T-cell (primary cell): ENCODE measurements at regions not wholly inside any gene's neighbourhood (a gene's known extent, or its start where the extent isn't known, plus 50 kb on each side); places are given as distances from the start of the nearest gene placed in this dataset.

ENCODE experiments used
- ATAC-seq, 4 experiments: fragments of 200-7000 bp in 3 of 4; fragments of 150-1000 bp in 1 of 4; cut with Tn5 transposase; replicated peaks in 1 of 4; 1 replicate in 3 of 4; 2 replicates in 1 of 4; pipeline ENCODE4 v1.10.0; 2021; ENCODE audit warnings: moderate library complexity in 3 of 4, mild to moderate bottlenecking in 2 of 4, moderate number of reproducible peaks in 1 of 4
- CTCF ChIA-PET, 2 donors: fragments of 300-600 bp; sonication (Branson Sonifier 250); formaldehyde crosslinking; loops; one replicate each; lab custom pipeline; 2022; ENCODE audit warnings: antibody characterized with exemption in 2 of 2; lab: Charles Lee
- POLR2A ChIA-PET, 2 donors: fragments of 300-600 bp; sonication (Branson Sonifier 250); formaldehyde crosslinking; loops; one replicate each; lab custom pipeline; 2022; ENCODE audit warnings: antibody characterized with exemption in 2 of 2; lab: Charles Lee
- DNase-seq, 35 experiments: peaks; one replicate each; pipeline versions ENCODE4 v3.0.0 to v3.0.0-alpha.2; 2013 to 2023
- H3K27ac ChIP-seq: one replicate; pipeline ENCODE4 v1.5.1; 2013; ENCODE audit warnings: low read length
- H3K27me3 ChIP-seq, 2 experiments: replicated peaks in 1 of 2; 1 replicate in 1 of 2; 2 replicates in 1 of 2; pipeline versions ENCODE4 v1.6.1 to v1.7.0; 2013; ENCODE audit warnings: low read length in 1 of 2, mixed read lengths in 1 of 2; ENCODE audit not compliant: control insufficient read depth in 2 of 2, insufficient read depth in 2 of 2; ENCODE audit errors: extremely low read depth in 1 of 2
- H3K36me3 ChIP-seq, 2 donors: 1 replicate in 1 of 2; 2 replicates in 1 of 2; pipeline versions ENCODE4 v1.6.1 to v1.7.0; 2013; ENCODE audit warnings: low read length in 1 of 2; ENCODE audit not compliant: control insufficient read depth in 2 of 2, insufficient read depth in 1 of 2; ENCODE audit errors: extremely low read depth in 1 of 2
- H3K4me1 ChIP-seq, 2 experiments: 1 replicate in 1 of 2; 2 replicates in 1 of 2; pipeline versions ENCODE4 v1.6.1 to v1.7.0; 2013; ENCODE audit warnings: low read length in 2 of 2, mixed read lengths in 1 of 2; ENCODE audit not compliant: insufficient read depth in 2 of 2, control insufficient read depth in 1 of 2; ENCODE audit errors: extremely low read depth in 1 of 2
- H3K4me3 ChIP-seq, 2 donors: 1 replicate in 1 of 2; 2 replicates in 1 of 2; pipeline versions ENCODE4 v1.5.1 to v1.7.0; 2013; ENCODE audit warnings: mild to moderate bottlenecking in 2 of 2, low read length in 1 of 2, moderate library complexity in 1 of 2; ENCODE audit not compliant: control insufficient read depth in 1 of 2; ENCODE audit errors: extremely low read depth in 1 of 2
- H3K9me3 ChIP-seq: 2 replicates; pipeline ENCODE4 v1.7.0; 2013
- H3K27ac Mint-ChIP-seq, 2 donors: one replicate each; pipeline ENCODE4 v1.8.0; 2020 to 2021; ENCODE audit warnings: mild to moderate bottlenecking in 2 of 2, mixed read lengths in 2 of 2
- H3K27me3 Mint-ChIP-seq, 2 donors: one replicate each; pipeline ENCODE4 v1.8.0; 2021 to 2022; ENCODE audit warnings: mixed read lengths in 2 of 2
- H3K36me3 Mint-ChIP-seq: one replicate; pipeline ENCODE4 v1.8.0; 2021; ENCODE audit warnings: mixed read lengths
- H3K4me1 Mint-ChIP-seq, 3 donors: one replicate each; pipeline ENCODE4 v1.8.0; 2020 to 2022; ENCODE audit warnings: mixed read lengths in 3 of 3, mild to moderate bottlenecking in 1 of 3
- H3K4me3 Mint-ChIP-seq, 3 donors: one replicate each; pipeline ENCODE4 v1.8.0; 2020 to 2022; ENCODE audit warnings: mild to moderate bottlenecking in 3 of 3, mixed read lengths in 3 of 3, moderate library complexity in 3 of 3
- H3K9me3 Mint-ChIP-seq, 3 donors: one replicate each; pipeline ENCODE4 v1.8.0; 2020 to 2022; ENCODE audit warnings: mixed read lengths in 3 of 3
- WGBS: methylation state at CpG from one replicate; pipeline ENCODE4 v1.1.5; 2013; ENCODE audit warnings: missing lambda C conversion rate; ENCODE audit not compliant: insufficient coverage; 5-methylcytosine and 5-hydroxymethylcytosine counted together

- Histone ChIP-seq H3K27ac (no peak overlapping the region), H3K4me3 (no peak overlapping the region), H3K9me3 (no peaks in the 10 kb centered on the region), H3K36me3 (no peaks in the 10 kb centered on the region), H3K4me1 (no peaks in the 10 kb centered on the region), H3K27me3 (peaks cover 0 to 19% of the 10 kb centered on the region in 2 experiments)
- H3K36me3 Mint-ChIP-seq: no peaks in the 10 kb centered on the region
- ChIA-PET POLR2A (no interaction called here), CTCF (no interaction called here)
- H3K9me3 Mint-ChIP-seq: no peaks in the 10 kb centered on the region
- DNase-seq: no peak
- no peaks in the 10 kb centered on the region for H3K4me1 Mint-ChIP-seq
- peaks cover 11 to 16% of the 10 kb centered on the region in 2 donors for H3K27me3 Mint-ChIP-seq
- no peak overlapping the region for H3K4me3 Mint-ChIP-seq
- ATAC-seq: no peak
- no peak overlapping the region for H3K27ac Mint-ChIP-seq
- WGBS: 90% methylated on average over 3 of the region's 3 CpGs
Observed at GRCh38 chr1:229887043-229887822, 179.8 kb upstream of the GALNT2 start.

- H3K9me3 Mint-ChIP-seq: no peaks in the 10 kb centered on the region
- no peaks in the 10 kb centered on the region for H3K36me3 ChIP-seq
- no peak overlapping the region for H3K27ac ChIP-seq
- H3K27me3 Mint-ChIP-seq: peaks cover 8 to 11% of the 10 kb centered on the region in 2 donors
- H3K27me3 ChIP-seq: peaks cover 0 to 14% of the 10 kb centered on the region in 2 experiments
- no peaks in the 10 kb centered on the region for H3K36me3 Mint-ChIP-seq
- DNase-seq (no peak), ATAC-seq (no peak)
- CTCF ChIA-PET: no interaction called here
- no peaks in the 10 kb centered on the region for H3K4me1 ChIP-seq
- H3K27ac Mint-ChIP-seq: no peak overlapping the region
- H3K9me3 ChIP-seq: no peaks in the 10 kb centered on the region
- POLR2A ChIA-PET: no interaction called here
- no peaks in the 10 kb centered on the region for H3K4me1 Mint-ChIP-seq
- H3K4me3 ChIP-seq: no peak overlapping the region
- WGBS: 100% methylated on average over 2 of the region's 2 CpGs
- no peak overlapping the region for H3K4me3 Mint-ChIP-seq
Observed at GRCh38 chr1:229888157-229888556, 178.9 kb upstream of the GALNT2 start.

- ChIA-PET POLR2A (no interaction called here), CTCF (no interaction called here)
- Mint-ChIP-seq H3K4me3 (no peak overlapping the region), H3K27me3 (peaks cover 7 to 12% of the 10 kb centered on the region in 2 donors), H3K9me3 (no peaks in the 10 kb centered on the region), H3K4me1 (no peaks in the 10 kb centered on the region), H3K27ac (no peak overlapping the region), H3K36me3 (no peaks in the 10 kb centered on the region)
- Histone ChIP-seq H3K9me3 (no peaks in the 10 kb centered on the region), H3K27ac (no peak overlapping the region), H3K27me3 (peaks cover 0 to 15% of the 10 kb centered on the region in 2 experiments), H3K4me3 (no peak overlapping the region), H3K4me1 (no peaks in the 10 kb centered on the region), H3K36me3 (no peaks in the 10 kb centered on the region)
- ATAC-seq: no peak
- no peak for DNase-seq
- 100% methylated on average over 3 of the region's 3 CpGs for WGBS
Observed at GRCh38 chr1:229888561-229889001, 178.5 kb upstream of the GALNT2 start.

DNA sequence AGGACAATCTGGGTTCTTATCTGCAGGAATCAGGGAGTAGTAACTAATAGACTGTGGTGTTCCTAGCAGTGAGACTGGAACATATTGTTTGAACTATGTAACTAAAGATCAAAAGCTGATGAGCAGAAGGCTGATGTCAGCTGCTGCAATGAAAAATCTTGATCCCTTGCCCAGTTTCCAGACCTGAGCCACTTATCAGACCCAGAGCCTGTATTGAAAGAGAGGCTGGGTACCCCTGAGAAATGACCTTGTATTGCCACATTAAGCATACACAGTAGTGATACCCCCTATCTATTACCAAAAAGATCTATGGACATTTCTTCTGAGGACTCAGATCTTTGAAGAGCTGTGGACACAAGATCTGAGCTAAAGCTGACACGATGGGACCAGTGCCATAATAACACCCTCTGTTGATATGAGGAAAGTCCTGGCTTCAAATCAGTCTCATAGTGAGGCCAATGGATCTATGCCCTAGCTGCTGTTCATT is 178.0 kb upstream of the GALNT2 start:
- Histone ChIP-seq H3K27ac (no peak overlapping the region), H3K4me3 (no peak overlapping the region), H3K9me3 (no peaks in the 10 kb centered on the region), H3K4me1 (no peaks in the 10 kb centered on the region), H3K36me3 (no peaks in the 10 kb centered on the region), H3K27me3 (peaks cover 0 to 18% of the 10 kb centered on the region in 2 experiments)
- no peak overlapping the region for H3K4me3 Mint-ChIP-seq
- ATAC-seq: no peak
- H3K27me3 Mint-ChIP-seq: peaks cover 4 to 13% of the 10 kb centered on the region in 2 donors
- no peaks in the 10 kb centered on the region for H3K9me3 Mint-ChIP-seq
- POLR2A ChIA-PET: no interaction called here
- H3K4me1 Mint-ChIP-seq: no peaks in the 10 kb centered on the region
- no peak for DNase-seq
- 40% methylated on average over 1 of the region's 1 CpG for WGBS
- CTCF ChIA-PET: no interaction called here
- no peak overlapping the region for H3K27ac Mint-ChIP-seq
- H3K36me3 Mint-ChIP-seq: no peaks in the 10 kb centered on the region

DNA sequence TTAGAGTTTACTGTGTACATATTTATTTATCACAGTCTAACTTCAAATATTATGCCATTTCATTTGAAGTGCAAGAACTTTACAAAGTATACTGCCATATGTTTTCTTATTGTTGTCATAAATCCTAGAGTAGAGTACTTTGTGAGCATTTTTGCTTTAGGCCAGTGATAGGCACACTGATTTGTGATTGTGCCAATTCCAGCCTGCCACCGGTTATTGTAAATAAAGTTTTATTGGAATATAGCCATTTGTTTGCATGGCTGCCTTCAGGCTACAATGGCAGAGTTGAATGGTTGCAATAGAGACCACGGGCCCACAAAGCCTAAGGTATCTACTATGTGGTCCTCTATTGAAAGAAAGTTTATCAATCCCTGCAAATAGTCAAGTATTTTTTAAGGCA is 175.8 kb upstream of the GALNT2 start:
- peaks cover 11 to 23% of the 10 kb centered on the region in 2 donors for H3K27me3 Mint-ChIP-seq
- Histone ChIP-seq H3K4me1 (no peaks in the 10 kb centered on the region), H3K27me3 (peaks cover 0 to 15% of the 10 kb centered on the region in 2 experiments), H3K4me3 (no peak overlapping the region), H3K36me3 (no peaks in the 10 kb centered on the region), H3K27ac (no peak overlapping the region), H3K9me3 (no peaks in the 10 kb centered on the region)
- ATAC-seq (no peak), DNase-seq (no peak)
- H3K36me3 Mint-ChIP-seq: no peaks in the 10 kb centered on the region
- no peaks in the 10 kb centered on the region for H3K4me1 Mint-ChIP-seq
- CTCF ChIA-PET: no interaction called here
- WGBS: 80% methylated on average over 1 of the region's 2 CpGs
- POLR2A ChIA-PET: no interaction called here
- no peak overlapping the region for H3K4me3 Mint-ChIP-seq
- no peak overlapping the region for H3K27ac Mint-ChIP-seq
- no peaks in the 10 kb centered on the region for H3K9me3 Mint-ChIP-seq

- H3K27ac Mint-ChIP-seq: no peak overlapping the region
- whole genome bisulfite sequencing: no CpG with 5 or more reads among the region's 1 CpG
- ATAC-seq: no peak
- Histone ChIP-seq H3K27ac (no peak overlapping the region), H3K27me3 (peaks cover 0 to 18% of the 10 kb centered on the region in 2 experiments), H3K9me3 (no peaks in the 10 kb centered on the region), H3K4me1 (no peaks in the 10 kb centered on the region), H3K36me3 (no peaks in the 10 kb centered on the region), H3K4me3 (no peak overlapping the region)
- DNase-seq: no peak
- POLR2A ChIA-PET: no interaction called here
- CTCF ChIA-PET: no interaction called here
- peaks cover 21 to 34% of the 10 kb centered on the region in 2 donors for H3K27me3 Mint-ChIP-seq
- H3K4me1 Mint-ChIP-seq: no peaks in the 10 kb centered on the region
- H3K9me3 Mint-ChIP-seq: no peaks in the 10 kb centered on the region
- H3K36me3 Mint-ChIP-seq: no peaks in the 10 kb centered on the region
- H3K4me3 Mint-ChIP-seq: no peak overlapping the region
Observed at GRCh38 chr1:229892515-229893117, 174.4 kb upstream of the GALNT2 start.
